ENCODE measurements at regions not wholly inside any gene's neighbourhood (a gene's known extent, or its start where the extent isn't known, plus 50 kb on each side); places are given as distances from the start of the nearest gene placed in this dataset.

GRCh38 chr6:166766769-166767168 is 139.7 kb upstream of the RPS6KA2 start:
- TF ChIP-seq CTCF (IDR thresholded peaks at IDR 0.05 in 8 of 11, conservative IDR thresholded peaks at IDR 0.05 in 3 of 11) (no peak), POLR2AphosphoS5 (IDR thresholded peaks at IDR 0.05) (no peak), POLR2A (IDR thresholded peaks at IDR 0.05) (no peak)

Measured in spleen (tissue), 7 donors.